Stomach (tissue), 8 donors: ENCODE measurements at regions not wholly inside any gene's neighbourhood (a gene's known extent, or its start where the extent isn't known, plus 50 kb on each side); places are given as distances from the start of the nearest gene placed in this dataset.

Experiments used
- DNase-seq, 2 donors: peaks; one replicate each; pipeline versions ENCODE4 v3.0.0 to v3.0.0-alpha.2; 2013 to 2019
- H3K27ac ChIP-seq, 5 donors: fragments of 200-600 bp in 4 of 5; sonication (generic) in 4 of 5; one replicate each; pipeline ENCODE4 v1.5.1; 2013 to 2019; ENCODE audit warnings: mild to moderate bottlenecking in 1 of 5, moderate library complexity in 1 of 5
- H3K27me3 ChIP-seq, 3 donors: fragments of 200-600 bp; sonication (generic); one replicate each; pipeline ENCODE4 v1.5.1; 2017 to 2019; ENCODE audit warnings: mixed run types in 1 of 3
- H3K36me3 ChIP-seq, 4 donors: fragments of 200-600 bp; sonication (generic); 1 replicate in 3 of 4; 2 replicates in 1 of 4; pipeline ENCODE4 v1.5.1; 2016 to 2019
- H3K4me1 ChIP-seq, 4 donors: fragments of 200-600 bp; sonication (generic); one replicate each; pipeline ENCODE4 v1.5.1; 2016 to 2019
- H3K4me3 ChIP-seq, 4 donors: fragments of 200-600 bp; sonication (generic) in 3 of 4; one replicate each; pipeline ENCODE4 v1.5.1; 2016 to 2019; ENCODE audit warnings: mild to moderate bottlenecking in 1 of 4
- H3K9me3 ChIP-seq, 4 donors: fragments of 200-600 bp; sonication (generic); one replicate each; pipeline ENCODE4 v1.5.1; 2016 to 2019
- EP300 ChIP-seq: sonication (generic); formaldehyde crosslinking; IDR thresholded peaks from one replicate; pipeline ENCODE4 v1.6.1; 2017; ENCODE audit warnings: antibody characterized with exemption
- POLR2A ChIP-seq, 4 donors: fragments of 450-650 bp; IDR thresholded peaks; one replicate each; pipeline ENCODE4 v1.6.1; 2016; ENCODE audit warnings: antibody characterized with exemption in 4 of 4, control low read depth in 2 of 4, mild to moderate bottlenecking in 1 of 4, moderate library complexity in 1 of 4
- POLR2AphosphoS5 ChIP-seq, 3 donors: sonication (generic); formaldehyde crosslinking; IDR thresholded peaks; one replicate each; pipeline ENCODE4 v1.6.1; 2016; ENCODE audit warnings: antibody characterized with exemption in 3 of 3
- WGBS, 5 donors: extraction: QIAGEN DNeasy Blood & Tissue Kit in 3 of 5; methylation state at CpG; one replicate each; pipeline versions ENCODE4 v1.1.5 to v1.1.7; 2013 to 2018; 5-methylcytosine and 5-hydroxymethylcytosine counted together
- intact Hi-C: fragments of 100-400 bp; cut with DNase I; formaldehyde crosslinking; loops from one replicate; pipeline ENCODE4 v1.15.1; 2023; ENCODE audit warnings: low total_unique reads
- TF ChIP-seq, protein P1 (sequence below), 7 experiments: fragments of 450-650 bp in 4 of 7; fragments of 200-600 bp in 3 of 7; sonication (generic) in 3 of 7; IDR thresholded peaks; one replicate each; pipeline ENCODE4 v1.5.1; 2016 to 2019; ENCODE audit warnings: antibody characterized with exemption in 7 of 7, control low read depth in 2 of 7, mild to moderate bottlenecking in 1 of 7
- donor health status: healthy with polysubstance abuse.
- donor health status: Bipolar disorder and iron deficiency.
- donor health status: healthy.

DNA sequence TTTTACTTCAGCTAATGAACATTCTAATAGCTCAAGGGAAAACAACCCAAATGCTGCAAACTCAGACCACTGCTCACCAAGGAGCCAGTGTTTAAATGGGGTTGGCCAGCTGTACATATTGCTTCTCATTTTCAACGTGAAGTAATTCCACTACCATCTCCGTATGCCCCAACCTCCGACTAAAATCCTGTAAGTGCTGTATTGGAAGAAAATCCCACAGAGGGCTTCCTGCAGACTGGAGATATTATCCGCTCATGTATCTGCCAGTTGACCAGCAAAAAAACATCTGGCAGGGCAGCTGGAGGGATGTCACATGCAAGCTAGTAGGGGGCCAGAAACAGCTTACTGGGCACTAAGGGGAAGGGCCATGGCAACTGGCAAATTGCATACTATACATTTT, 485.0 kb downstream of the SNAPC1 start:
- TF ChIP-seq, protein P1, sequence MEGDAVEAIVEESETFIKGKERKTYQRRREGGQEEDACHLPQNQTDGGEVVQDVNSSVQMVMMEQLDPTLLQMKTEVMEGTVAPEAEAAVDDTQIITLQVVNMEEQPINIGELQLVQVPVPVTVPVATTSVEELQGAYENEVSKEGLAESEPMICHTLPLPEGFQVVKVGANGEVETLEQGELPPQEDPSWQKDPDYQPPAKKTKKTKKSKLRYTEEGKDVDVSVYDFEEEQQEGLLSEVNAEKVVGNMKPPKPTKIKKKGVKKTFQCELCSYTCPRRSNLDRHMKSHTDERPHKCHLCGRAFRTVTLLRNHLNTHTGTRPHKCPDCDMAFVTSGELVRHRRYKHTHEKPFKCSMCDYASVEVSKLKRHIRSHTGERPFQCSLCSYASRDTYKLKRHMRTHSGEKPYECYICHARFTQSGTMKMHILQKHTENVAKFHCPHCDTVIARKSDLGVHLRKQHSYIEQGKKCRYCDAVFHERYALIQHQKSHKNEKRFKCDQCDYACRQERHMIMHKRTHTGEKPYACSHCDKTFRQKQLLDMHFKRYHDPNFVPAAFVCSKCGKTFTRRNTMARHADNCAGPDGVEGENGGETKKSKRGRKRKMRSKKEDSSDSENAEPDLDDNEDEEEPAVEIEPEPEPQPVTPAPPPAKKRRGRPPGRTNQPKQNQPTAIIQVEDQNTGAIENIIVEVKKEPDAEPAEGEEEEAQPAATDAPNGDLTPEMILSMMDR (IDR thresholded peaks at IDR 0.05), result no peak
- TF ChIP-seq POLR2AphosphoS5 (IDR thresholded peaks at IDR 0.05) (no peak), EP300 (no peak), POLR2A (IDR thresholded peaks at IDR 0.05) (no peak)
- intact Hi-C loops, result no loop called here
- Histone ChIP-seq H3K4me3 (no peak overlapping the region), H3K36me3 (no peaks in the 10 kb centered on the region), H3K27me3 (no peaks in the 10 kb centered on the region), H3K9me3 (peaks cover 0 to 4% (median 0%) of the 10 kb centered on the region in 4 donors), H3K4me1 (no peaks in the 10 kb centered on the region), H3K27ac (no peak overlapping the region)
- DNase-seq, result peak in 1 of 2 donors; percentile 14
- WGBS, 5 donors, result 56 to 74% (median 65%) methylated on average over 4 of the region's 4 CpGs

DNA sequence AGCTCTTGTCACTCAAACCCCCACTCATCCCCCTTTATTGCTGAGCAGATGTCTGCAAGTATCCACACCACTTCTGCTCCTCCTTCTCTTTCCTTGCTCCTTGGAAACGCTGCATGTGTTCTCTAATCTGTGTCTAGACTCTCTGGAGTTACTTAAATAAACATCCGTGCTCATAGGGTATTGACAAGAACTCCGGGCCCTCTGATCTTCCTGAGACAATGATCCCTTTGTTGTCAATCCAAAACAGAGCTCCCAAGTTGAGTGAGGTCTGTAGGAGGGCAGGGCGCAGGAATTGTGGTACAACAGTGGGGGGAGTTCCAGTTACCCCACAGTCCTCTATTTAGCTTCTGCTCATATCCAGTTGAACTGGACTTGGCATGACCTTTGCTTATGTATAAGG, 489.0 kb downstream of the SNAPC1 start:
- H3K27ac ChIP-seq, result no peak overlapping the region
- 12 to 26% (median 20%) methylated on average over 4 of the region's 4 CpGs for WGBS, 5 donors
- no peak overlapping the region for H3K4me3 ChIP-seq
- H3K27me3 ChIP-seq, result no peaks in the 10 kb centered on the region
- no peaks in the 10 kb centered on the region for H3K9me3 ChIP-seq
- no peak for TF ChIP-seq POLR2A (IDR thresholded peaks at IDR 0.05)
- TF ChIP-seq EP300, result no peak
- TF ChIP-seq, protein P1 (IDR thresholded peaks at IDR 0.05), result no peak
- no peak for TF ChIP-seq POLR2AphosphoS5 (IDR thresholded peaks at IDR 0.05)
- intact Hi-C loops, result no loop called here
- no peaks in the 10 kb centered on the region for H3K36me3 ChIP-seq
- DNase-seq, result peak in 1 of 2 donors; percentile 17
- no peaks in the 10 kb centered on the region for H3K4me1 ChIP-seq

DNA sequence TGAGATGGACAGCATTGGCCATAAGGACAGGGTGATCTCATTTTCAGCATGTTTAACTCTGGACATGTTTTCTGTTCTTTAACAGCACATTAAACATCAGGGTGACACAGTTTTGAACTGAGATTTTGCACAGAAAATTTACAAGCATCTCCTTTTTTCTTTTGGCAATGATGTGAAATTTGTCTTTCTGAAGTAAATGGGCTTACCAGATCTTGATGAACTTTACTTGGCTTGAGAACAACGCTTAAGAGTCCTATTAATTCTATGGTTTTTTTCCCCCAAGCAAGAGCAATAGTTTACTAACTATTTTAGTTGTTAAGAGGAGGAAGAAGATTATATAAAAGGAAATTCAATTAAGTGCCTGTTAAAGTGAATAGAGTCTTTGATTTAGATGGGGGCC, 491.0 kb downstream of the SNAPC1 start:
- Histone ChIP-seq H3K27ac (no peak overlapping the region), H3K36me3 (no peaks in the 10 kb centered on the region), H3K9me3 (no peaks in the 10 kb centered on the region), H3K4me1 (no peaks in the 10 kb centered on the region), H3K4me3 (no peak overlapping the region), H3K27me3 (no peaks in the 10 kb centered on the region)
- WGBS, 5 donors, result 50 to 71% (median 60%) methylated on average over 1 of the region's 1 CpG
- peak in 1 of 2 donors; percentile 30 for DNase-seq
- TF ChIP-seq, protein P1 (IDR thresholded peaks at IDR 0.05), result no peak
- TF ChIP-seq EP300 (no peak), POLR2AphosphoS5 (IDR thresholded peaks at IDR 0.05) (no peak), POLR2A (IDR thresholded peaks at IDR 0.05) (no peak)
- intact Hi-C loops, result no loop called here

DNA sequence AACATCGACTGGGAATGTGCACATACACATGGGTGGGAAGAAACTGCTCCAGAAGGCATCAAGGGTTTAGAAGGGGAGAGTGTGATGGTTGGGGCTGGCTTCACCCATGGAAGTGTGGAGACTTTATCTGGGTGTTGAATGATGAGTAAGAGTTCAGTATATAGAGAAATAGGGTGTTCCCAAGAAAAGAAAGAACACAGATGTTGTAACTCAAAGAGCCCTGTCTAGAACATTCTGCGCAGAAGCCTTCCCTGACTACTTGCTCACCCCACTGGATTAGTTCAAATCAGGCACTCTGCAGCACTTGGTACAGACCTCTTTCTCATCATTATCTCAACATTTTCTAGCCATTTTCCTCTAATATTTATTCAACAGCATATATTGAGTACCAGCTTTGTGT, 491.7 kb downstream of the SNAPC1 start:
- intact Hi-C loops, result no loop called here
- no peaks in the 10 kb centered on the region for H3K27me3 ChIP-seq
- H3K9me3 ChIP-seq, result no peaks in the 10 kb centered on the region
- 78 to 87% (median 84%) methylated on average over 2 of the region's 2 CpGs for WGBS, 5 donors
- no peak overlapping the region for H3K27ac ChIP-seq
- no peaks in the 10 kb centered on the region for H3K36me3 ChIP-seq
- TF ChIP-seq POLR2A (IDR thresholded peaks at IDR 0.05) (no peak), EP300 (no peak), POLR2AphosphoS5 (IDR thresholded peaks at IDR 0.05) (no peak)
- TF ChIP-seq, protein P1 (IDR thresholded peaks at IDR 0.05), result no peak
- DNase-seq, result peak in 1 of 2 donors; percentile 32
- H3K4me1 ChIP-seq, result no peaks in the 10 kb centered on the region
- H3K4me3 ChIP-seq, result no peak overlapping the region
